ENCODE measurements at regions not wholly inside any gene's neighbourhood (a gene's known extent, or its start where the extent isn't known, plus 50 kb on each side); places are given as distances from the start of the nearest gene placed in this dataset.

DNA sequence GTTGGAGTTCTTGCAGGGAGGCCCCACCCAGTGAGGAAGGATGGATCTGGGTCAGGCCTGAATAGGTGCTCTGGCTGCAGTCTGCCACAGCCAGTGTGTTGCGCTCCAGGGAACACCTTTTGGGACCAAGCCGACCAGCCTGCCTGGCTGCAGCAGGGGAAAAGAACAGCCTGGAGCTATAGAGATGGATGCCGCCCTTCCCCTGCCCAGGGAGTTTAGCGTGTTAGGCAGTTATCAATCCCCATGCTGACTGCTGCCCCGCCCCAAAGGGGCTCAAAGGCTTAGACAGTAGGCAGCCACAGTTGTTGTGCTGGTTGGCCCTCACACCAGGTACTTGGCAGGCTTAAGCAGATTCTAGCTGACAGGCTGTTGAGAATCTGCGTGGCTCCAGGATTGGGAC is 153.4 kb upstream of the ADAMTS19 start:
- TF ChIP-seq, protein P1, sequence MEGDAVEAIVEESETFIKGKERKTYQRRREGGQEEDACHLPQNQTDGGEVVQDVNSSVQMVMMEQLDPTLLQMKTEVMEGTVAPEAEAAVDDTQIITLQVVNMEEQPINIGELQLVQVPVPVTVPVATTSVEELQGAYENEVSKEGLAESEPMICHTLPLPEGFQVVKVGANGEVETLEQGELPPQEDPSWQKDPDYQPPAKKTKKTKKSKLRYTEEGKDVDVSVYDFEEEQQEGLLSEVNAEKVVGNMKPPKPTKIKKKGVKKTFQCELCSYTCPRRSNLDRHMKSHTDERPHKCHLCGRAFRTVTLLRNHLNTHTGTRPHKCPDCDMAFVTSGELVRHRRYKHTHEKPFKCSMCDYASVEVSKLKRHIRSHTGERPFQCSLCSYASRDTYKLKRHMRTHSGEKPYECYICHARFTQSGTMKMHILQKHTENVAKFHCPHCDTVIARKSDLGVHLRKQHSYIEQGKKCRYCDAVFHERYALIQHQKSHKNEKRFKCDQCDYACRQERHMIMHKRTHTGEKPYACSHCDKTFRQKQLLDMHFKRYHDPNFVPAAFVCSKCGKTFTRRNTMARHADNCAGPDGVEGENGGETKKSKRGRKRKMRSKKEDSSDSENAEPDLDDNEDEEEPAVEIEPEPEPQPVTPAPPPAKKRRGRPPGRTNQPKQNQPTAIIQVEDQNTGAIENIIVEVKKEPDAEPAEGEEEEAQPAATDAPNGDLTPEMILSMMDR (IDR thresholded peaks at IDR 0.05): no peak
- TF ChIP-seq POLR2A (IDR thresholded peaks at IDR 0.05): no peak
